Activated T-helper 1 cell treated with Interleukin-2 at 50 U/mL for 16 hours (primary cell): ENCODE measurements at regions not wholly inside any gene's neighbourhood (a gene's known extent, or its start where the extent isn't known, plus 50 kb on each side); places are given as distances from the start of the nearest gene placed in this dataset.
"Not testable (repeated sequence)": the region's sequence is repeated elsewhere in the genome, so short reads cannot be mapped to it uniquely, and the experiment has no call there.

Source experiments
- DNase-seq: peaks from one replicate; pipeline ENCODE4 v3.0.0-alpha.2; 2020; ENCODE audit warnings: low read depth

DNA sequence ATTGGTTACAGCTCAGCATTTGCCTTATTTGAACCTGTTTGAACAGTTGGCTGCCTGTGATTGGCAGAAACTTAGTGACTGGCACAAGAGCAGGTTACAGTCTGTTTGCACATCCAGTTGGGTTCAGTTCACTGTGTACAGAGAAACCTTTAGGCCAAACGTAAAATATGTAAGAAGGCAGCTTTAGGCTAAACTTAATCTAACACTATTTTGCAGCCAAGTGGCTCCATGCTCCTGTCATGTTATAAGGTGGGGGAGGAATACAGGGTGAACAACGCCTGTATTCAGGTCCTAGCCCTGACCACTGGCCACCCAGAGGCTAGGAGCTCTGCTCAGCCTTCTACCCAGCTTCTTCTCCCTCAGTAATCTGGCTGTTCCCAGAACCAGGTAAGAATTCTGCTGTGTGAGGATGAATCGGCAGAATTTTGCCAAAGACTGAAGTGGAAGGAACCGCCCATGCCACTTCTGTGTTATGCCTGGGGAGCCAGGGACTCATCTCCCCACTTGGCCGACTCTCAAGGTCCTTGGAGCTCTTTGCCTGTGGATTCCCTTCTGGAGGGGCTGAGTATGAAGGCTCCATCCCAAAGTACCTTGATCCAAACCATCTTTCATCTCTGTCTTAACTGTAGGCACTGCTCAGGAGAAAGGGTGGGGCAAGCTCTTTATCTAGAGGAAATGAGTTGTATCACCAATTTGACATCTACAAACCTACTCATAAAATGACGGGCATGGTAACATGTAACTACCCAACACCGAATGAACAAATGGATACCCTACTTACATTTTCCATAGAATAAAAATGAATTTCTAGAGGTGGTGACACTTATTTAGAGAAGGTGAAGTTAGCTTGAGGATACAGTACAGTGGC, 164.4 kb upstream of the NAMPT start:
- no peak for DNase-seq

- no peak for DNase-seq
Measured at GRCh38 chr7:106448346-106448991, 163.7 kb upstream of the NAMPT start.

DNA sequence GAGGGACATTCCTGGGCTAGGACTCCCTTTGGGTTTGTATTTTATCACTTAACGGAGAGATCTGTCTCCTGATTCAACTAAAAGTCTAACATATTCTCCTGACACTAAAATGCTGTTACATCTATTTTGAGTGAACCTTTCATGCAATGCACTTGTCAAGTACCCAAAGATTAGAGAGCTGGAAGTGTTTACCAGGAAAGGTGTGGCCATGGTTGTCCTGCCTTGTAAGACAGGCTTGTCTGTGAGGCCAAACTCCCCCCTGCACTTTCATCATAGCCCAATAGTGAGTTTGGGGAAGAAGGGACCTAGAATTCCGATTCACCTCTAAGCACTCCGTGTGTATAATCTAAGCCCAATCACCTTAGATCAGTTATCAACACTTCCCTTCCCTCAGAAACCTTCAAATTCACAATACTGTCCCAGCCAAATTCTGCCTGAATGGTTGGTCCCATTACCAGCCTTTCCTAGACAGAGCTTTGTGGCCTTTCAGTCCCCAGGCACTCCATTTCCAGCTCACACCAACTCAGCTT, 162.6 kb upstream of the NAMPT start:
- DNase-seq: no peak

DNA sequence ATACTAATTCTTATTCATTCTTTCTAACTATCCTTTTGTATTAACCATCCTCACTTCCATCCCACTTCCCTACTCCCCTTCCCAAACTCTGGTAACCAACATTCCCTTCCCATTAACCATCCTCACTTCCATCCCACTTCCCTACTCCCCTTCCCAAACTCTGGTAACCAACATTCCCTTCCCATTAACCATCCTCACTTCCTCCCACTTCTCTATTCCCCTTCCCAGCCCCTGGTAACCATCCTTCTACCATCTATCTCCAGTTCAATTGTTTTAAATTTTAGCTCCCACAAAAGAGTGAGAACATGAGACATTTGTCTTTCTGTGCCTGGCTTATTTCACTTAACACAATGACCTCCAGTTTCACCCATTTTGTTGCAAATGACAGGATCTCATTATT, 160.6 kb upstream of the NAMPT start:
- DNase-seq: not testable (repeated sequence)

DNA sequence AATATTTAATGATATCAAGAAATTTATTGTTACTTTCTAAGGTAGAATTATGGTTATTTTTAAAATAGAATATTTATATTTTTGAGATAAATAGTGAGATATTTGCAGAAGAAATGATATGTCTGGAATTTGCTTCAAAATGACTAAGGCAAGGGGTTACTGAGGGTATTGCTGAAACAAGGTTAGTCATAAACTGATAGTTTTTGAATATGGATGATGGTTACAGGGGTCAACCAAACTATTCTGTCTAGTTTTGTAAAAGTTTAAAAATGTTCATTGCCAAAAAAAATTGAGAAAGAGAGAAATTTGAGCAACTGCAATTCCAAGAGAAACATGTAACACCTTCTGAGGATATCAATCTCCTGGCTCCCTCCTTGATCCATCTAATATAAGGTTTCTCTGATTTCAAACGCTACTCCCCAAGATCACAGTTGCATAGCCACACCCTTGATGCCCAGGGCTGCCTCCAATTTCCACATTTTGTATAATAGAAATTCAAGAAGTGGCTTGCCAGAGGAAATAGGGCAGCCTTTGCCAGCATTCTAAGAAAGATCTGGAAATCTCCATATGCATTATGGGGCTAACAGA, 159.4 kb upstream of the NAMPT start:
- no peak for DNase-seq

DNA sequence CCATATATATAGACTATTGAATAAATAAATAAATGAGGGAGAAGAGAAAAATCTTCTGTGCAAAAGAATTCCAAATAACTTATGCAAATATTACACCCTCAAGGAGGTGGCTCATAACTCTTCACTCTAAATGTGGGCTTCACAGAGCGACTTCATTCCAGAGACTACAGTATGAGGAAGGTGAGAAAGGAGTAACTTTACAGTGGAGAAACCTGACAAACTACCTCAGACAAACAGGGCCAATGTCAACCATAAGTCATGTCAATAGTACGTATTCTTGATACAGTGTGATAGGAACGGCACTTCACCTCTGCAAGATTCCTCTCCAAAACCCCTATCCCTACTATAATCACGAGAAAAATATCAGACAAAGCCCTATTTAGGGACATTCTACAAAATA, 158.4 kb upstream of the NAMPT start:
- DNase-seq: no peak

GRCh38 chr7:106442476-106442875, 157.7 kb upstream of the NAMPT start:
- DNase-seq: no peak

DNA sequence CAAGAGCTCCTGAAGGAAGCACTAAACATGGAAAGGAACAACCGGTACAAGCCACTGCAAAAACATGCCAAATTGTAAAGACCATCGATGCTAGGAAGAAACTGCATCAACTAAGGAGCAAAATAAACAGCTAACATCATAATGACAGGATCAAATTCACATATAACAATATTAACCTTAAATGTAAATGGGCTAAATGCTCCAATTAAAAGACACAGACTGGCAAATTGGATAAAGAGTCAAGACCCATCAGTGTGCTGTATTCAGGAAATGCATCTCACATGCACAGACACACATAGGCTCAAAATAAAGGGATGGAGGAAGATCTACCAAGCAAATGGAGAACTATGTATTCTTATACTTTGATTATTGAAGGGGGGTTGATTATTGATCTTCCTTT, 156.6 kb upstream of the NAMPT start:
- DNase-seq: not testable (repeated sequence)

DNA sequence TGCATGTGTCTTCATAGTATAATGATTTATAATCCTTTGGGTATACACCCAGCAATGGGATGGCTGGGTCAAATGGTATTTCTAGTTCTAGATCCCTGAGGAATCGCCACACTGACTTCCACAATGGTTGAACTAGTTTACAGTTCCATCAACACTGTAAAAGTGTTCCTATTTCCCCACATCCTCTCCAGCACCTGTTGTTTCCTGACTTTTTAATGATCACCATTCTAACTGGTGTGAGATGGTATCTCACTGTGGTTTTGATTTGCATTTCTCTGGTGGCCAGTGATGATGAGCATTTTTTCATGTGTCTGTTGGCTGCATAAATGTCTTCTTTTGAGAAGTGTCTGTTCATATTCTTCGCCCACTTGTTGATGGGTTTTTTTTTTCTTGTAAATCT, 152.2 kb upstream of the NAMPT start:
- not testable (repeated sequence) for DNase-seq

DNA sequence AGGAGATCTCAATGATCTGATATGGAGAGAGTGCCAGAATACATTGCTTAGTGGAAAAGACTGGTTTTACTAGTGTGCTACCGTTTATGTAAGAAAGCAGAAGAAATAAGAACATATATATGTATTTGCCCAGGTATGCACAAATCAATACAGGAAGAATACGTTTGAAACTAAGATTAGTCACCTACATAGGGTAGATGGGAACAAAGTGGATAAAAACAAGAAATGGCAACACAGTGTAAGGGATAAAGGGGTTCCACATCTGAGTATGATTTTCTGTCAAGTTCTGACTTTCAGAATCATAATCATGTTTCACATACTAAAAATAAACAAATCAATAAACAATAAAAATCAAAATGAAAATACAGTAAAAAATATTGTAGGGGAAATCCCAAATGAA, 148.6 kb upstream of the NAMPT start:
- no peak for DNase-seq

DNA sequence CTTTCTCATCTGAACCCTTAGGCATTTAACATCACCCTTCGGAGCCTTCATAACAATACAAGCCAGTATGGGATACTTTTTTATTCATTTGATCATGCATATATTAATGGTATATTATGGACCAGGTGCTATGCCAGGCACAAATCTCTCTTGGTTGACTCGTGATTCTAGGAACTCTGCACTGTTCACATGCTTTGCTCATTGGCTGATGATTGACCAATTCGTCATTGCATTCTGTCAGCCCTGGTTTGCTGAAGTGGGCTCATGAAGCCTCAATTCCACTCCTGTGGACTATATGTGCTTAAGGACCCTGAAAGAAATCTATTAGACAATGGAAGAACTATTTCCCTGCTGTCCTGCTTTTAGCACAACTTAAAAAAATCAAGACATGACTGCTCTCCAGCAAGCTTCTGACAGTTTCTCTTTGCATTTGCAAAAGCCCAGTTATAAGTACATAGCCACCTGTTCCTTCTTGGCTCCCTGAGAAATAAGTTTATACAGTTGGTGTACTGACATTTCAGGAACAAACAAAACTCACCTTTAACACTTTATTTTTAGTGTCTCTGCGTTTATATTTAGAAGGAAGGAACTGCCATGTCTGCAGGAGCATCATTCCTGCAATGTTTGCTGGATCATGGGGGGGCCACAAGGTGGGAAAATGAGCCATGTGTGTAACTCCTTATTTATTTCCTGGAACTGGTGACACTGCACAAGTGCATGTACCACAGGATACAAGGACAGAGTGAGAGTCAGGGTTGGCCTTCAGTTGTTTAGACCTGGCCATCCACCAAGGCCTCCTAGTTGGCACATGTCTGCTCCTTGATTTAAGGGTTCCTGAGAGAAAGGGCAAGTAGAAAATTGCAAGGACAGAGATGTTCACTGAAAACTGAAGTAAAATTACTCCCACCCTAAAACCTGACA, 146.0 kb upstream of the NAMPT start:
- no peak for DNase-seq

DNA sequence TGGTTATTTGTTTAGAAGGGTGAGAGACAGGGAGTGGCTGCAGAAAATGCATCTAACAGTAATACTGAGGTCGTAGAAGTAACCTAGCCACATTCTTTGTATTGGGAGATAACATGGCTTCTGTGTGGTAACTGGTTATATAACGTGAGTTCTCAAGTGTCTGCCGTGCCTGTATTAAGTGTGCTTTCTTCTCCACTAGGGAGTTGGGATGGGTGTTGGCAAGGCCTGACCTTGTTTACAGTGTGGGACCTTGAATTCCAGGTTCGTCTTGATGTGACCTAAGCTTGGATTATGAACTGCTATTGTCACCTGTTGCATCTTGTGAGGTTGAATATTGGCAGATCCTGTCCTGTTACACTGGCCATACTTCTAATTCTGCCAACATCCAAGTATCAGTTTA, 145.3 kb upstream of the NAMPT start:
- DNase-seq: no peak

DNA sequence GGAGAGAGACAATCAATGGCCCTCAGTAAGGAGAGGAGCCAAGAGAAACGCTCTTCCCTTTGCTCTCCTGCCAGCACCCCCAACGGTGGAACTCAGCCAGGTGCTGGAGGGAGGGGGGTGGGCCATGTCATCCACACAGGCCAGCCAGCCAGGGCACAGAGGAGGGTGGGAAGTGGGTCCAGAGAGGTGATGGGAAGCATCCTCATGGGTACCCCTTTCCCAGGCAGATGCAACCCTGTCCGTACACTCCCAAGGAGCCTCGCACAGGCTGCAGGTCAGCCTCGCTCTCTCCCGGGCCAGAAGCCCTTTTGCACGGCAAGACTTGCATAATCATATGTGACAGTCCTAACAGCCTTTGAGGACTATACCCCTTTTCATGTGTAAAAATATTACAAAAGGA, 142.0 kb upstream of the NAMPT start:
- no peak for DNase-seq

- peak; percentile 2 for DNase-seq
Measured at GRCh38 chr7:106425017-106425719, 140.4 kb upstream of the NAMPT start.

DNA sequence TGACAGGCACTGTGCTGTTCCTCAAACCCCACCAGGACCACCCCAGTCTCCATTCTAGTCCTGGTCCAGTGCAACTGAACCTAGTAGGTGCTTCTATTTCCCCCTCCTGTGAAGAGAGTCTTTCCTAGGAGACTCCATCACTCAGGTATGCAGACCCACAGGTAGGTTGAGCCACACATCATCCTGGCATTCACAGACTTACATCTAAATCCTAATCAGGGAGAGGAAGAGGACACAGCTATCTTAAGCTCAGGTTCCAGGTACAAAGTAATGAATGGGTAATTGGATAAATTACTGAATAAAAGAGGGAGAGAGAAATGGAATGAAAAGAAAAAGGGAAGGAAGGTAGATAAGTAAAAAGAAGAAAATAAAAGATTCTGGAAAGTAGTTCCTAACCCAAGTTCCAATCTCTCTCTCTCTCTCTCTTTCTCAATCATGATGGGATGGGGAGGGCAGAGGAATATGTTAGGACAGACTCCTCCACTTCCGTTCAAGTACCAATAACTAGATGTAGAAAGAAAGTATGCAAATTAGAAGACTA, 139.8 kb upstream of the NAMPT start:
- no peak for DNase-seq

DNA sequence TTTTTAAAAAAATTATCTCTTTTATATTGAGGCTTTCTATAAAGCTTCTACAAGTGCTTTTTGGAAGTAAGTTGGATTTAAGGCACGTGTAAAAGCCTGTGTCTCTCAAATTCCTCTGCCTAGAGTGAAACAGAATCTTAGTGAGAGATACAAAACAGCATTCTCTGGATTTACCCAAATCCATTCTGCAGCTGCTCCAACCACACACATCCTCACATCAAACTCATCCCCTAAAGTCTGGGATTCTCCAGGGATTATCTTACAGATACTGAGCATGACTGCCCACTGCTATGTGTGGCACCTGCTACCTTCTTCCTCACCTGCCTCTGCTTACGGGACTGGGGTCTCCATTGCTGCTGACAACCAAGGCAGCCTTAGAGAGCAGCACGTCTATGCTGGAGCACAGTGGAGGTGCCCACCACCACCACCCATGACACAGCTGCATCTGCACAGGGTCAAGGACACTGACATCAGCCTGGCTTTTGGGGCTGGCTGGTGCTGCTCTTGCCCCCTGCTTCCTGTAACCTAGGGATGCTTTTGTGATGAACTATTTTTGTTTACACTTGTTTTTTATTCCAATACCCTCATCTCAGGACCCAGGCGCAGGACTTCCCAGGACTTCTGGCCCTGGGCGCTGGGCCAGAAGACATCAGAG, 139.2 kb upstream of the NAMPT start:
- no peak for DNase-seq

- DNase-seq: no peak
Measured at GRCh38 chr7:106423111-106423510, 138.3 kb upstream of the NAMPT start.

GRCh38 chr7:106421181-106421762, 136.5 kb upstream of the NAMPT start:
- no peak for DNase-seq

GRCh38 chr7:106420736-106421135, 136.0 kb upstream of the NAMPT start:
- DNase-seq: no peak

DNA sequence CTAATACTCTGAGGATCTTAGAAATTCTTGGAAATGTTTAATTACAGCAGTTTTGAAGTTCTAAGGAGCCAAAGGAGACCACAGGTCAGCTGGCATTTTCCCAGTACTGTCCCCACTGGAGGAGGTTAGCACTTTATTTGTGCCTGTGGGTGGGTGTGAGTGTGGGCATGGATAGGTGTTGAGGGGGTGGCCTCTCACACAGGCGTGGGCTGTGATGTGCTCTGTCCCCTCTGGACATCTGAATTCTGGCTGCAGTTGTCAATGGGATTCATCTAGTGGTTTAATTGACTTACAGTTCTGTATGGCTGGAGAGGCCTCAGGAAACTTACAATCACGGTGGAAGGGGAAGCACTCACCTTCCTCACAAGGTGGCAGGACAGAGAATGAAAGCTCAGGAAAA, 135.4 kb upstream of the NAMPT start:
- DNase-seq: no peak
